ENCODE measurements at regions not wholly inside any gene's neighbourhood (a gene's known extent, or its start where the extent isn't known, plus 50 kb on each side); places are given as distances from the start of the nearest gene placed in this dataset.

- no peak for DNase-seq (ENCODE audit: low read depth)
- TF ChIP-seq, protein P1, sequence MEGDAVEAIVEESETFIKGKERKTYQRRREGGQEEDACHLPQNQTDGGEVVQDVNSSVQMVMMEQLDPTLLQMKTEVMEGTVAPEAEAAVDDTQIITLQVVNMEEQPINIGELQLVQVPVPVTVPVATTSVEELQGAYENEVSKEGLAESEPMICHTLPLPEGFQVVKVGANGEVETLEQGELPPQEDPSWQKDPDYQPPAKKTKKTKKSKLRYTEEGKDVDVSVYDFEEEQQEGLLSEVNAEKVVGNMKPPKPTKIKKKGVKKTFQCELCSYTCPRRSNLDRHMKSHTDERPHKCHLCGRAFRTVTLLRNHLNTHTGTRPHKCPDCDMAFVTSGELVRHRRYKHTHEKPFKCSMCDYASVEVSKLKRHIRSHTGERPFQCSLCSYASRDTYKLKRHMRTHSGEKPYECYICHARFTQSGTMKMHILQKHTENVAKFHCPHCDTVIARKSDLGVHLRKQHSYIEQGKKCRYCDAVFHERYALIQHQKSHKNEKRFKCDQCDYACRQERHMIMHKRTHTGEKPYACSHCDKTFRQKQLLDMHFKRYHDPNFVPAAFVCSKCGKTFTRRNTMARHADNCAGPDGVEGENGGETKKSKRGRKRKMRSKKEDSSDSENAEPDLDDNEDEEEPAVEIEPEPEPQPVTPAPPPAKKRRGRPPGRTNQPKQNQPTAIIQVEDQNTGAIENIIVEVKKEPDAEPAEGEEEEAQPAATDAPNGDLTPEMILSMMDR (IDR thresholded peaks at IDR 0.05; ENCODE audit: insufficient read depth, low read length, poor library complexity, severe bottlenecking), result no peak
- Histone ChIP-seq H3K4me3 (ENCODE audit: low read depth, low read length) (no peak overlapping the region), H3K27me3 (ENCODE audit: control insufficient read depth, insufficient read depth, low read length) (no peaks in the 10 kb centered on the region), H3K36me3 (ENCODE audit: control insufficient read depth, insufficient read depth, low read length) (no peaks in the 10 kb centered on the region)
Measured at GRCh38 chr18:41720226-41720625, 234.8 kb upstream of the PIK3C3 start.

GRCh38 chr18:41719808-41720207 is 235.2 kb upstream of the PIK3C3 start:
- TF ChIP-seq, protein P1 (IDR thresholded peaks at IDR 0.05; ENCODE audit: insufficient read depth, low read length, poor library complexity, severe bottlenecking), result no peak
- H3K4me3 ChIP-seq (ENCODE audit: low read depth, low read length), result no peak overlapping the region
- H3K27me3 ChIP-seq (ENCODE audit: control insufficient read depth, insufficient read depth, low read length), result no peaks in the 10 kb centered on the region
- no peak for DNase-seq (ENCODE audit: low read depth)
- H3K36me3 ChIP-seq (ENCODE audit: control insufficient read depth, insufficient read depth, low read length), result no peaks in the 10 kb centered on the region

DNA sequence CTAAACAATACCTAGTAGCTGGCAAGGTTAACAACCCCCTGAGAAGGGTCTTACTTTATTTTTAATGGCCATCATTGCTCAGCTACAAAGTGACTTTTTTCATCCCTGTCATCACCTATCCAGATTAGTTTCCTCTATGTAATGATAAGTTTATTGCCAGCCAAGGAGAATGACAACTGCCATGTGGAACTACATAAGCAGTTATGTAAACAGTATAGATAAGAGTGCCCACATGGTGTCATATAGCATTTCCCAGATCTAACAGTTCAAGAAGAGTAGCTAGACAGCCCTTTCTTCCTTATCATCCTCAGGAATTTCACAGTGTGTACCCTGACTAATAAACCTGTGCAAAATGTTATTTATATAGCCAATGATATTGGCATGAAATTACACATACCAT is 240.2 kb upstream of the PIK3C3 start:
- TF ChIP-seq, protein P1 (IDR thresholded peaks at IDR 0.05; ENCODE audit: insufficient read depth, low read length, poor library complexity, severe bottlenecking), result no peak
- DNase-seq (ENCODE audit: low read depth), result no peak
- Histone ChIP-seq H3K36me3 (ENCODE audit: control insufficient read depth, insufficient read depth, low read length) (no peaks in the 10 kb centered on the region), H3K4me3 (ENCODE audit: low read depth, low read length) (no peak overlapping the region), H3K27me3 (ENCODE audit: control insufficient read depth, insufficient read depth, low read length) (no peaks in the 10 kb centered on the region)

GRCh38 chr18:41713969-41714825 is 240.8 kb upstream of the PIK3C3 start:
- H3K4me3 ChIP-seq (ENCODE audit: low read depth, low read length), result no peak overlapping the region
- TF ChIP-seq, protein P1 (IDR thresholded peaks at IDR 0.05; ENCODE audit: insufficient read depth, low read length, poor library complexity, severe bottlenecking), result no peak

DNA sequence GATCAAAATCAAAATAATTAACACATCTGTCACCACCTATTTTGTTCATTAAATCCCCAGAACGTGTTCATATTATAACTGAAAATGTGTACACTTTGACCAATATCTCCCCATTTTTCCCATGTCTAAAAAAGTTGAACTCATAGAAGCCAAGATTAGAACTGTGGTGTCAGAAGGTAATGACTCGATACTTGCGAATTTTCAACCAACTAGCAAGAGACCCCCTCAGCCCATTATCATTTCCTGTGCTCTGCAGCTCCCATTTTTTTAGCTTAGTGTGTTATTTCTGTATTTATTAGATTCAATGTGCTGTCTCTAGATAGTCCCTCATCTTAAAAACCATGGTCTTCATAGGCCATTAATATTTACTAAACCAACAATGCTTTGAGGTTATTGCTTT is 248.7 kb upstream of the PIK3C3 start:
- H3K4me3 ChIP-seq (ENCODE audit: low read depth, low read length), result no peak overlapping the region
- no peak for DNase-seq (ENCODE audit: low read depth)
- H3K27me3 ChIP-seq (ENCODE audit: control insufficient read depth, insufficient read depth, low read length), result no peaks in the 10 kb centered on the region
- TF ChIP-seq, protein P1 (IDR thresholded peaks at IDR 0.05; ENCODE audit: insufficient read depth, low read length, poor library complexity, severe bottlenecking), result no peak
- no peaks in the 10 kb centered on the region for H3K36me3 ChIP-seq (ENCODE audit: control insufficient read depth, insufficient read depth, low read length)

More at GRCh38 chr18:41713969-41714825, 240.8 kb upstream of the PIK3C3 start:
- no peaks in the 10 kb centered on the region for H3K27me3 ChIP-seq (ENCODE audit: control insufficient read depth, insufficient read depth, low read length)
- DNase-seq (ENCODE audit: low read depth), result no peak
- no peaks in the 10 kb centered on the region for H3K36me3 ChIP-seq (ENCODE audit: control insufficient read depth, insufficient read depth, low read length)

Measured in kidney epithelial cell (primary cell).